ENCODE measurements at regions not wholly inside any gene's neighbourhood (a gene's known extent, or its start where the extent isn't known, plus 50 kb on each side); places are given as distances from the start of the nearest gene placed in this dataset.
"Not testable (repeated sequence)": the region's sequence is repeated elsewhere in the genome, so short reads cannot be mapped to it uniquely, and the experiment has no call there.

DNA sequence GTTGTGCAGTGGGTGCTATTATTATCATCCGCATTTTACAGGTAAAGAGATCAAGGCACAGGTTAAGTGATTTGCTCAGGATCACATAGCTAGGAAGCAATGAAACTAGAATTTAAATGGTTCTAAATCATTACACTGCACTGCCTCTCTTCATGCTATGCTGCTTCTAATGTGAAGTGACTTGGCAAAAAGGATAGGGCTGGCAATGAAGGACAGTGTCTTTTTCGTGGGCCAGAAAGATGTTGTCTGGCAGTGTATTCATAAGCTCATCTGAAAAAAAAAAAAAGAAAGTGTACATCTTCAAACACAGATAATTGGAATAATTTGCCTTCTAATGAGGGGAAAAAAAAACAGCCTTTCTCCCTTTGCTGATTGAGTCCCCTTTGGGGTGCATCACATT, 132.2 kb upstream of the FUNDC1 start:
- no peak for FAIRE-seq

DNA sequence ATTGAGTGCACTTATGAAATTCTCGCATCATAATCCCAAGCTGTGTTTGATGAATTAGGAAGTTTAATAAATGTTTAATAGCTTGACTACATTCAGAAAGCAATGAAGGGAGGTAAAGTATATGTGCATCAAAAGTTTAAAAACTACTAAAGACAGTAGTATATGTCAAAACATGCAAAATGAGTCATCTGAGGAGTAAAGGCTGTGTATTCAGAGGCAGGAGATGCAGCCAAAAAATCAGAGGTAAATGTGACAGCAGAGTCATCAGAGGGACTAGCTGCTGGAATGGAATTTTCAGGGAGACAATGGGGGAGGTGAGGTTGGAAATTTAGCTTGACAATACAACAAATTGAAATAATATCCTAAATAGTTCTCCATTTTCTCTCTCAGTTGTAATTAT, 127.0 kb upstream of the FUNDC1 start:
- no peak for FAIRE-seq

GRCh38 chrX:44667771-44668170, 125.1 kb upstream of the FUNDC1 start:
- no peak for FAIRE-seq

DNA sequence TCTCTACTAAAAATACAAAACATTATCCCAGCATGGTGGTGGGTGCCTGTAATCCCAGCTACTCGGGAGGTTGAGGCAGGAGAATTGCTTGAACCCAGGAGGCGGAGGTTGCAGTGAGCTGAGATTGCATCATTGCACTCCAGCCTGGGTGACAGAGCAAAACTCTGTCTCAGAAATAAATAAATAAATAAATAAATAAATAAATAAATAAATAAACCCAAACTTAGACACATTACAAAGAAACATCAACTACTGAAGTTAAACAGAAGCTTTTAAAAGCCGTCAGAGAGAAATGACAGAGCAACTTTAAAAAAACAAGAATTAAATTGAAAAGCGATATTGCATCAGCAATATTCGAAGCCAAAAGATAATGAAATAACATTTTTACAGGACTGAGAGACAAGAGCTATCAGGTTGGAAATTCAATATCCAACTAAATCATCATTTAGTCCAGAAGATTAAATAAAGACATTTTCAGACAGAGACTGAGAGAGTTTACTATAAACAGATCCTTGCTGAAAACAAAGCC, 115.1 kb upstream of the FUNDC1 start:
- FAIRE-seq = not testable (repeated sequence)

DNA sequence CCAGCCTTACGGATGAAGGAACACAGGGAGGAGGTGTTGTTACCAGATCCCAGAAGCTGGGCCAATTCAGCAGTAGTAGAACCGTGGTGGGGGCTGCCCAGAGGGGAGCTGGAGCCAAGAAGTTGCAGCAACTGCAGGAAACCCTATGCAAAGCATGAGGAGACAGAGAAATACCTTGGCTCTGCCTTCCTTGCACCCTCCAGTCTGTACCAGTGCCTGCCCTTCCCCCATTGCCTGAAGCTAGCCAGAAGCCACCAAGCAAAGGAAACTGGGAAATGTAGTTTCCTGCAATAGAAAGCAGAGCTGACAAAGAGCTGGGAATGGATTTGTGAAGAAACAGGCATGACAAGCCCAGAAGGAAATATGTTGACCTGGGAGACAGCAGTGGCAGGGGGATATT, 108.7 kb upstream of the FUNDC1 start:
- no peak for FAIRE-seq

DNA sequence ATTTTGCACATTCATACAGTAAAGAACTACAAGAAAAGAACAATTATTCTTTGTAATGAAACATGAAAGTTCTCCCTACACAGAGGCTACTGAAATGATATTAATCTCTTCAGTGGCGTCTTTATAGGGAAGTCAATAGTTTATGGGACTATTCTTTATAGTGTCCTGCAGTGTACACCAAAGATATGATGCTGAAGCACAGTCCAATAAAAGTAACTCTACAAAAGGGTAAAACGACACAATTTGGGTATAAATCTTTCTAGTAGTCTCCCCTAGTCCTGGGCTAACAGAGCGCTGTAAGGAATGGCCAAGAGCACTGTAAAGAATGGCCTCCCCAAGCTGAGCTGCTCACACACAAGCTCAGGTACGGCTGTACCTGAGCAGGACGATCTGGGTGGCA, 101.1 kb upstream of the FUNDC1 start:
- no peak for FAIRE-seq

DNA sequence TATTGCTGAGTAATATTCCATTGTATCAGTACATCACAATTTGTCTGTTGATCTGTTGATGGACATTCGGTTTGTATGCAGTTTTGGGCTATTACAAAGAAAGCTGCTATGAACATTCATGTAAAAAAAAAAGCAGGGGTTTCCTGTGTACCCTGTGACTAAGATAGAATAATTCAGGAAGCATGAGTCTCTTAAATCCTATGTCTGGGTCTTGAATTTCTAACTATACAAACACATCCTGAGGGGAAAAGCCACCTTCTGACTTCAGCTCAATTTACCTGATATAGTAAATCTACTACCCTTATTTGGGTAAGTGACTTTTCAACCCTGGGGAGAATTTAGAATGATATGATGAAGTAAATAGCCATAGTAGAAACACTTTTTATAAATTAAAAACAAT, 94.6 kb upstream of the FUNDC1 start:
- no peak for FAIRE-seq

- FAIRE-seq = no peak
These were observed 78.4 kb upstream of the FUNDC1 start for GRCh38 chrX:44621078-44621477.

DNA sequence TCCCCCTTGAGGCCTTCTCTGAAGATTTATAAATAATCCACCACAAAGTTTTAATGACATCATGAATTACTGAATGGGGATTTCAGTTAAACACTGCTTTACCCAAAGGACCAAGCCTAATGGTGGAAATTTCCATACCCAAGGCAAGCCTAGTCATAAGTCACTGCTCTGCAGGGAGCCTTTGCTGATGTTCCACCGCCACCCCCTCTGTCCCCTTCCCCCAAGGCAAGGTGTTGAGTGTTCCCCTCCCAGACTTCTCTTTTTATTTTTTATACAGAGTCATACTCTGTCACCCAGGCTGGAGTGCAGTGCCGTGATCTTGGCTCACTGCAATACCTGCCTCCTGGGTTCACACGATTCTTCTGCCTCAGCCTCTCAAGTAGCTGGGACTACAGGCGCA, 76.4 kb upstream of the FUNDC1 start:
- no peak for FAIRE-seq

GRCh38 chrX:44596277-44596676, 53.6 kb upstream of the FUNDC1 start:
- no peak for FAIRE-seq
